Keratinocyte (primary cell): ENCODE measurements at regions not wholly inside any gene's neighbourhood (a gene's known extent, or its start where the extent isn't known, plus 50 kb on each side); places are given as distances from the start of the nearest gene placed in this dataset.

ENCODE experiments used
- DNase-seq: peaks from one replicate; pipeline ENCODE4 v3.0.0-alpha.2; 2011; ENCODE audit warnings: low read depth, missing footprints, low spot score
- FAIRE-seq: peaks from 2 replicates; lab custom pipeline; 2011; peaks lifted over from hg19 to GRCh38; lab: Jason Lieb, UNC
- H2AFZ ChIP-seq: 2 replicates; pipeline ENCODE4 v1.6.0; 2012; ENCODE audit warnings: low read length, control low read depth, inconsistent platforms; ENCODE audit not compliant: control insufficient read depth
- H3K27ac ChIP-seq: 2 replicates; pipeline ENCODE4 v1.5.1; 2011; ENCODE audit warnings: low read length; ENCODE audit not compliant: control insufficient read depth, insufficient read depth
- H3K27me3 ChIP-seq: 3 replicates; pipeline ENCODE4 v1.6.0; 2011; ENCODE audit warnings: low read length; ENCODE audit not compliant: control insufficient read depth, insufficient read depth; ENCODE audit errors: extremely low read depth
- H3K36me3 ChIP-seq, 2 experiments: 2 replicates in 1 of 2; 3 replicates in 1 of 2; pipeline ENCODE4 v1.5.1; 2011; ENCODE audit warnings: low read length in 2 of 2, mild to moderate bottlenecking in 1 of 2; ENCODE audit not compliant: control insufficient read depth in 2 of 2, insufficient read depth in 2 of 2; ENCODE audit errors: extremely low read depth in 1 of 2
- H3K4me1 ChIP-seq: 3 replicates; pipeline ENCODE4 v1.5.1; 2011; ENCODE audit warnings: low read length; ENCODE audit not compliant: control insufficient read depth, insufficient read depth; ENCODE audit errors: extremely low read depth
- H3K4me2 ChIP-seq: 3 replicates; pipeline ENCODE4 v1.6.0; 2011; ENCODE audit warnings: low read depth, low read length; ENCODE audit not compliant: control insufficient read depth, insufficient read depth; ENCODE audit errors: extremely low read depth
- H3K4me3 ChIP-seq, 3 experiments: fragments of 200-600 bp in 1 of 3; sonication (generic) in 1 of 3; 2 replicates in 2 of 3; 3 replicates in 1 of 3; pipeline ENCODE4 v1.5.1; 2011 to 2016; ENCODE audit warnings: low read length in 3 of 3, mild to moderate bottlenecking in 3 of 3, control low read depth in 2 of 3, inconsistent platforms in 1 of 3, low read depth in 1 of 3, mixed read lengths in 1 of 3, mixed run types in 1 of 3, moderate library complexity in 1 of 3; ENCODE audit not compliant: control insufficient read depth in 2 of 3, insufficient read depth in 2 of 3; ENCODE audit errors: extremely low read depth in 1 of 3
- H3K79me2 ChIP-seq: 2 replicates; pipeline ENCODE4 v1.6.0; 2012; ENCODE audit warnings: low read length; ENCODE audit not compliant: control insufficient read depth, insufficient read depth
- H3K9ac ChIP-seq: 3 replicates; pipeline ENCODE4 v1.6.0; 2011; ENCODE audit warnings: low read length; ENCODE audit not compliant: control insufficient read depth, insufficient read depth; ENCODE audit errors: extremely low read depth
- H3K9me1 ChIP-seq: 3 replicates; pipeline ENCODE4 v1.6.0; 2011; ENCODE audit warnings: low read length; ENCODE audit not compliant: control insufficient read depth, insufficient read depth; ENCODE audit errors: extremely low read depth
- H3K9me3 ChIP-seq: 2 replicates; pipeline ENCODE4 v1.5.1; 2012; ENCODE audit warnings: low read depth, low read length; ENCODE audit not compliant: control insufficient read depth
- H4K20me1 ChIP-seq: 3 replicates; pipeline ENCODE4 v1.6.0; 2011; ENCODE audit warnings: low read length; ENCODE audit not compliant: control insufficient read depth, insufficient read depth; ENCODE audit errors: extremely low read depth
- CTCF ChIP-seq, 3 experiments: IDR thresholded peaks in 1 of 3; conservative IDR thresholded peaks in 1 of 3; optimal IDR thresholded peaks in 1 of 3; 2 replicates in 2 of 3; 3 replicates in 1 of 3; pipeline versions ENCODE3 to v1.5.1; 2011; ENCODE audit warnings: low read length in 3 of 3, mild to moderate bottlenecking in 3 of 3, moderate library complexity in 2 of 3, control low read depth in 1 of 3, inconsistent platforms in 1 of 3; ENCODE audit not compliant: insufficient read depth in 2 of 3; ENCODE audit errors: extremely low read depth in 1 of 3
- EZH2 ChIP-seq: IDR thresholded peaks from one replicate; pipeline ENCODE4 v1.6.1; 2012; ENCODE audit warnings: inconsistent platforms, mild to moderate bottlenecking, low read length, moderate library complexity
- dilution Hi-C: fragments of 300-500 bp; cut with MboI; formaldehyde crosslinking; loops from one replicate; pipeline ENCODE4 v1.7.0; 2020; ENCODE audit warnings: low sequenced_read_pairs; ENCODE audit not compliant: extremely low pct_ligation_motif_present

GRCh38 chr1:238673561-238673960 lies 712.8 kb upstream of the CHRM3 start:
- Histone ChIP-seq H2AFZ (no peak overlapping the region), H3K9me3 (no peaks in the 10 kb centered on the region), H3K27me3 (no peaks in the 10 kb centered on the region), H4K20me1 (no peaks in the 10 kb centered on the region), H3K27ac (no peak overlapping the region), H3K4me2 (no peak overlapping the region), H3K4me3 (no peak overlapping the region), H3K9ac (no peak overlapping the region), H3K79me2 (no peaks in the 10 kb centered on the region), H3K36me3 (no peaks in the 10 kb centered on the region), H3K9me1 (no peaks in the 10 kb centered on the region), H3K4me1 (no peaks in the 10 kb centered on the region)
- FAIRE-seq, result no peak
- TF ChIP-seq CTCF (optimal IDR thresholded peaks at IDR 0.05 in 1 of 3, IDR thresholded peaks at IDR 0.05 in 1 of 3, conservative IDR thresholded peaks at IDR 0.05 in 1 of 3; ENCODE audit: extremely low read depth in 1 of 3, insufficient read depth in 2 of 3, low read length in 3 of 3), result no peak
- no peak for TF ChIP-seq EZH2
- DNase-seq, result no peak
- dilution Hi-C loops, result no loop called here

GRCh38 chr1:238672806-238673205 lies 713.6 kb upstream of the CHRM3 start:
- Histone ChIP-seq H4K20me1 (no peaks in the 10 kb centered on the region), H3K27ac (no peak overlapping the region), H3K36me3 (no peaks in the 10 kb centered on the region), H3K4me3 (no peak overlapping the region), H3K27me3 (no peaks in the 10 kb centered on the region), H3K9ac (no peak overlapping the region), H3K9me3 (no peaks in the 10 kb centered on the region), H2AFZ (no peak overlapping the region), H3K4me2 (no peak overlapping the region), H3K79me2 (no peaks in the 10 kb centered on the region), H3K9me1 (no peaks in the 10 kb centered on the region), H3K4me1 (no peaks in the 10 kb centered on the region)
- no peak for TF ChIP-seq CTCF (optimal IDR thresholded peaks at IDR 0.05 in 1 of 3, IDR thresholded peaks at IDR 0.05 in 1 of 3, conservative IDR thresholded peaks at IDR 0.05 in 1 of 3; ENCODE audit: extremely low read depth in 1 of 3, insufficient read depth in 2 of 3, low read length in 3 of 3)
- no peak for TF ChIP-seq EZH2
- FAIRE-seq, result no peak
- DNase-seq, result no peak
- dilution Hi-C loops, result no loop called here
